Mesendoderm (in vitro differentiated cells): ENCODE measurements at regions not wholly inside any gene's neighbourhood (a gene's known extent, or its start where the extent isn't known, plus 50 kb on each side); places are given as distances from the start of the nearest gene placed in this dataset.
A peak's percentile ranks its signal among the peaks of the same experiment; 100 is the strongest.
"Not testable (repeated sequence)": the region's sequence is repeated elsewhere in the genome, so short reads cannot be mapped to it uniquely, and the experiment has no call there.

Source experiments
- DNase-seq: peaks from one replicate; pipeline ENCODE4 v3.0.0; 2013
- H2AK5ac ChIP-seq: 2 replicates; pipeline ENCODE4 v1.6.1; 2013; ENCODE audit warnings: low read length, inconsistent platforms
- H2BK120ac ChIP-seq: 2 replicates; pipeline ENCODE4 v1.6.1; 2013; ENCODE audit warnings: low read depth, mild to moderate bottlenecking, low read length, moderate library complexity, mixed read lengths
- H2BK15ac ChIP-seq: replicated peaks from 2 replicates; pipeline ENCODE4 v1.6.1; 2013; ENCODE audit warnings: low read depth, mild to moderate bottlenecking, moderate library complexity
- H2BK5ac ChIP-seq: 2 replicates; pipeline ENCODE4 v1.6.1; 2013; ENCODE audit warnings: low read length, inconsistent platforms
- H3K18ac ChIP-seq: 2 replicates; pipeline ENCODE4 v1.6.1; 2013; ENCODE audit warnings: mild to moderate bottlenecking, low read length, mixed read lengths
- H3K23ac ChIP-seq: one replicate; pipeline ENCODE4 v1.6.1; 2013; ENCODE audit warnings: low read length
- H3K27ac ChIP-seq: 2 replicates; pipeline ENCODE4 v1.5.1; 2013; ENCODE audit warnings: low read depth, mild to moderate bottlenecking, inconsistent platforms, low read length, moderate library complexity
- H3K27me3 ChIP-seq: 2 replicates; pipeline ENCODE4 v1.6.1; 2013; ENCODE audit warnings: low read length, control low read depth, mild to moderate bottlenecking, inconsistent platforms; ENCODE audit not compliant: insufficient read depth, poor library complexity
- H3K36me3 ChIP-seq: 2 replicates; pipeline ENCODE4 v1.6.1; 2013; ENCODE audit warnings: low read length, inconsistent platforms; ENCODE audit not compliant: control insufficient read depth, insufficient read depth
- H3K4ac ChIP-seq: one replicate; pipeline ENCODE4 v1.6.1; 2013; ENCODE audit warnings: low read depth, mild to moderate bottlenecking, low read length, moderate library complexity
- H3K4me1 ChIP-seq: 2 replicates; pipeline ENCODE4 v1.6.1; 2013; ENCODE audit warnings: low read depth, low read length, inconsistent platforms; ENCODE audit not compliant: control insufficient read depth
- H3K4me2 ChIP-seq: 2 replicates; pipeline ENCODE4 v1.6.1; 2013; ENCODE audit warnings: low read length
- H3K4me3 ChIP-seq: 2 replicates; pipeline ENCODE4 v1.5.1; 2013; ENCODE audit warnings: mild to moderate bottlenecking, low read length
- H3K56ac ChIP-seq: one replicate; pipeline ENCODE4 v1.6.1; 2013; ENCODE audit warnings: low read length
- H3K79me1 ChIP-seq: 2 replicates; pipeline ENCODE4 v1.6.1; 2013; ENCODE audit warnings: low read length, inconsistent platforms
- H3K79me2 ChIP-seq: 2 replicates; pipeline ENCODE4 v1.6.1; 2013; ENCODE audit warnings: mild to moderate bottlenecking, low read length; ENCODE audit not compliant: control insufficient read depth, insufficient read depth
- H3K9ac ChIP-seq: 2 replicates; pipeline ENCODE4 v1.6.1; 2013; ENCODE audit warnings: low read length, inconsistent platforms
- H4K5ac ChIP-seq: one replicate; pipeline ENCODE4 v1.6.1; 2013; ENCODE audit warnings: low read length
- H4K8ac ChIP-seq: one replicate; pipeline ENCODE4 v1.6.1; 2013; ENCODE audit warnings: low read depth, mild to moderate bottlenecking, control low read depth, low read length, moderate library complexity
- WGBS: extraction: QIAGEN DNeasy Blood & Tissue Kit; methylation state at CpG from one replicate; pipeline ENCODE4 v1.1.7; 2013; ENCODE audit warnings: low lambda C conversion rate, missing lambda C conversion rate; ENCODE audit not compliant: insufficient coverage; ENCODE audit errors: extremely low coverage; 5-methylcytosine and 5-hydroxymethylcytosine counted together

DNA sequence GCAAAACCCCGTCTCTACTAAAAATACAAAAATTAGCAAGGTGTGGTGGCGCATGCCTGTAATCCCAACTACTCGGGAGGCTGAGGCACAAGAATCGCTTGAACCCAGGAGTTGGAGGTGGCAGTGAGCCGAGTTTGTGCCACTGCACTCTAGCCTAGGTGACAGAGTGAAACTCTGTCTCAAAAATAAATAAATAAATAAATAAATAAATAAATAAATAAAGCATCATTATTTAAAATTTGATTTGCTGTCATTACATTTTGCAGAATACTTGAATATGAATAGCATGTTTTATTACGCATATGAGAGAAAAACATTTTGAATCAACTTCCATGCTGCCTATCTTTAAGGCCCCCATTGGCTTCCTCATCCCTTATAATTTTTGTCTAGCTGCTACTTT, 53.4 kb upstream of the MED14 start:
- H3K27ac ChIP-seq, H3K4ac ChIP-seq, H3K4me3 ChIP-seq, H3K23ac ChIP-seq, H2BK120ac ChIP-seq, H4K5ac ChIP-seq, H3K79me2 ChIP-seq, H3K4me1 ChIP-seq, H3K18ac ChIP-seq, H3K4me2 ChIP-seq, H3K56ac ChIP-seq, H3K36me3 ChIP-seq, H2BK5ac ChIP-seq, H3K9ac ChIP-seq, DNase-seq, H4K8ac ChIP-seq, H3K27me3 ChIP-seq, H3K79me1 ChIP-seq, H2BK15ac ChIP-seq, H2AK5ac ChIP-seq: not testable (repeated sequence)
- no CpG with 5 or more reads among the region's 6 CpGs for WGBS

DNA sequence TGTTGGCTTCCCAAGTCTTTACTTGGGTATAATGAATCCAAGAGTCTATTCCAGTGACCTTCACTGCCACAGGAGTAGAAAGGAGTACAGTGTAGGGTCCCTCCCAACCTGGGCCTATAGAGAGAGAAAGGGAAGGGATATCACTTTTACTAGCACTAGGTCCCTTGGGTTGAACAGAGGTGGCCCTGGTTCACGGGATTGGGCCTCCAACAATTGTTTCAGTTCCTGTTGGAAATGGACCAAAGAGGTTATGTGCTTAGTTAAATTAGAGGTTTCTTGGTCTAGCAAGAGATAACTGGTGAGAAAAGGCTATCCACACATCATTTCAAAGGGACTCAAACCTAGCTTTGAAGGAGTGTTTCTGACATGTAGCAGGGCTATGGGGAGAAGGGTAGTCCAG, 57.1 kb upstream of the MED14 start:
- Histone ChIP-seq H3K79me2 (no peaks in the 10 kb centered on the region), H3K27me3 (no peaks in the 10 kb centered on the region), H2AK5ac (no peak overlapping the region), H3K36me3 (no peaks in the 10 kb centered on the region), H2BK120ac (no peak overlapping the region), H3K23ac (no peak overlapping the region), H2BK15ac (no peak overlapping the region), H3K4me2 (no peak overlapping the region), H3K4me1 (no peaks in the 10 kb centered on the region), H3K4me3 (no peak overlapping the region), H3K18ac (no peak overlapping the region), H3K9ac (no peak overlapping the region), H4K5ac (no peak overlapping the region), H2BK5ac (no peak overlapping the region), H3K4ac (no peak overlapping the region), H3K56ac (no peak overlapping the region), H3K27ac (no peak overlapping the region), H4K8ac (no peak overlapping the region), H3K79me1 (no peaks in the 10 kb centered on the region)
- no CpG with 5 or more reads among the region's 1 CpG for WGBS
- no peak for DNase-seq

GRCh38 chrX:40794829-40795130, 59.4 kb upstream of the MED14 start:
- not testable (repeated sequence) for H3K36me3 ChIP-seq, H3K56ac ChIP-seq, H3K9ac ChIP-seq, DNase-seq, H4K5ac ChIP-seq, H2BK120ac ChIP-seq, H3K4ac ChIP-seq, H3K27ac ChIP-seq, H4K8ac ChIP-seq, H3K27me3 ChIP-seq, H2BK15ac ChIP-seq, H3K4me3 ChIP-seq, H3K4me1 ChIP-seq, H3K23ac ChIP-seq, H2AK5ac ChIP-seq, H3K4me2 ChIP-seq, H3K79me1 ChIP-seq, H3K79me2 ChIP-seq, H2BK5ac ChIP-seq
- no CpG with 5 or more reads among the region's 1 CpG for WGBS
- peak overlapping the region; percentile 32 for H3K18ac ChIP-seq

- not testable (repeated sequence) for H3K36me3 ChIP-seq, H3K23ac ChIP-seq, H4K8ac ChIP-seq, DNase-seq, H3K4me3 ChIP-seq, H3K4ac ChIP-seq, H3K56ac ChIP-seq, H2BK5ac ChIP-seq, H3K27me3 ChIP-seq, H3K79me2 ChIP-seq, H3K27ac ChIP-seq, H3K79me1 ChIP-seq, H2AK5ac ChIP-seq, H3K9ac ChIP-seq, H4K5ac ChIP-seq, H2BK120ac ChIP-seq, H3K4me1 ChIP-seq, H3K4me2 ChIP-seq, H3K18ac ChIP-seq, H2BK15ac ChIP-seq
- WGBS = no CpG with 5 or more reads among the region's 3 CpGs
Observed at GRCh38 chrX:40799745-40800144, 64.4 kb upstream of the MED14 start.

- Histone ChIP-seq H3K18ac (no peak overlapping the region), H4K5ac (no peak overlapping the region), H3K79me2 (no peaks in the 10 kb centered on the region), H3K4me2 (no peak overlapping the region), H2BK120ac (no peak overlapping the region), H3K27me3 (no peaks in the 10 kb centered on the region), H2BK5ac (no peak overlapping the region), H4K8ac (no peak overlapping the region), H3K27ac (no peak overlapping the region), H3K56ac (no peak overlapping the region), H2BK15ac (no peak overlapping the region), H3K9ac (no peak overlapping the region), H3K36me3 (no peaks in the 10 kb centered on the region), H3K4me1 (no peaks in the 10 kb centered on the region), H3K79me1 (no peaks in the 10 kb centered on the region), H2AK5ac (no peak overlapping the region), H3K4ac (no peak overlapping the region), H3K4me3 (no peak overlapping the region), H3K23ac (no peak overlapping the region)
- DNase-seq = no peak
- no CpG with 5 or more reads among the region's 13 CpGs for WGBS
Observed at GRCh38 chrX:40805404-40805803, 70.1 kb upstream of the MED14 start.

GRCh38 chrX:40806513-40807220, 71.3 kb upstream of the MED14 start:
- H3K4me1 ChIP-seq = no peaks in the 10 kb centered on the region
- no peak overlapping the region for H3K23ac ChIP-seq
- H4K8ac ChIP-seq = no peak overlapping the region
- H3K18ac ChIP-seq = no peak overlapping the region
- H2BK15ac ChIP-seq = no peak overlapping the region
- no peak for DNase-seq
- H3K27ac ChIP-seq = no peak overlapping the region
- no peaks in the 10 kb centered on the region for H3K36me3 ChIP-seq
- no peaks in the 10 kb centered on the region for H3K79me1 ChIP-seq
- H3K4me2 ChIP-seq = no peak overlapping the region
- no peaks in the 10 kb centered on the region for H3K27me3 ChIP-seq
- no peak overlapping the region for H3K4me3 ChIP-seq
- H3K79me2 ChIP-seq = no peaks in the 10 kb centered on the region
- H2AK5ac ChIP-seq = no peak overlapping the region
- WGBS = no CpG with 5 or more reads among the region's 8 CpGs
- no peak overlapping the region for H2BK5ac ChIP-seq
- H3K4ac ChIP-seq = no peak overlapping the region
- H2BK120ac ChIP-seq = no peak overlapping the region
- no peak overlapping the region for H4K5ac ChIP-seq
- H3K9ac ChIP-seq = no peak overlapping the region
- H3K56ac ChIP-seq = no peak overlapping the region
